BLaER1 (cell line): ENCODE measurements at regions not wholly inside any gene's neighbourhood (a gene's known extent, or its start where the extent isn't known, plus 50 kb on each side); places are given as distances from the start of the nearest gene placed in this dataset.

Experiments
- H3K27ac ChIP-seq: shearing (Covaris generic); formaldehyde crosslinking; 2 replicates; pipeline ENCODE4 v1.8.1; 2022
- H3K27me3 ChIP-seq: shearing (Covaris generic); formaldehyde crosslinking; 2 replicates; pipeline ENCODE4 v1.8.1; 2022
- H3K36me3 ChIP-seq: shearing (Covaris generic); formaldehyde crosslinking; 2 replicates; pipeline ENCODE4 v1.8.1; 2022
- H3K4me1 ChIP-seq: shearing (Covaris generic); formaldehyde crosslinking; 2 replicates; pipeline ENCODE4 v1.8.1; 2022
- H3K4me2 ChIP-seq: shearing (Covaris generic); formaldehyde crosslinking; 2 replicates; pipeline ENCODE4 v1.8.1; 2022
- H3K4me3 ChIP-seq: shearing (Covaris generic); formaldehyde crosslinking; 2 replicates; pipeline ENCODE4 v1.8.1; 2022
- H3K9ac ChIP-seq: shearing (Covaris generic); formaldehyde crosslinking; 2 replicates; pipeline ENCODE4 v1.8.1; 2022
- H3K9me3 ChIP-seq: shearing (Covaris generic); formaldehyde crosslinking; 2 replicates; pipeline ENCODE4 v1.8.1; 2022
- H4K20me1 ChIP-seq: shearing (Covaris generic); formaldehyde crosslinking; 2 replicates; pipeline ENCODE4 v1.8.1; 2022
- Cebpa-rat ChIP-seq: shearing (Covaris generic); IDR thresholded peaks from 2 replicates; pipeline ENCODE4 v1.8.1; 2022

- Histone ChIP-seq H4K20me1 (no peaks in the 10 kb centered on the region), H3K9ac (no peak overlapping the region), H3K4me2 (no peak overlapping the region), H3K27me3 (no peaks in the 10 kb centered on the region), H3K4me1 (no peaks in the 10 kb centered on the region), H3K4me3 (no peak overlapping the region), H3K9me3 (peaks cover 16% of the 10 kb centered on the region), H3K36me3 (no peaks in the 10 kb centered on the region), H3K27ac (no peak overlapping the region)
- TF ChIP-seq Cebpa-rat, result no peak
Measured at GRCh38 chr2:175500255-175500654, 318.7 kb upstream of the ATP5MC3 start.

- Histone ChIP-seq H3K4me3 (no peak overlapping the region), H3K4me1 (no peaks in the 10 kb centered on the region; the same call in 1 of the 2 replicates)
Measured at GRCh38 chr2:175490360-175490791, 308.9 kb upstream of the ATP5MC3 start.

GRCh38 chr2:175478096-175478768 lies 296.7 kb upstream of the ATP5MC3 start:
- H3K4me1 ChIP-seq, result peaks cover 28% of the 10 kb centered on the region
- peak overlapping the region; percentile 61 for H3K4me2 ChIP-seq
- H4K20me1 ChIP-seq, result no peaks in the 10 kb centered on the region
- no peaks in the 10 kb centered on the region for H3K36me3 ChIP-seq
- TF ChIP-seq Cebpa-rat, result no peak
- H3K27ac ChIP-seq, result no peak overlapping the region
- H3K4me3 ChIP-seq, result no peak overlapping the region
- no peaks in the 10 kb centered on the region for H3K27me3 ChIP-seq
- no peak overlapping the region for H3K9ac ChIP-seq
- peaks cover 4% of the 10 kb centered on the region; the same call in 1 of the 2 replicates for H3K9me3 ChIP-seq

More at GRCh38 chr2:175490360-175490791, 308.9 kb upstream of the ATP5MC3 start:
- H3K4me2 ChIP-seq, result no peak overlapping the region
- no peaks in the 10 kb centered on the region for H3K27me3 ChIP-seq
- H4K20me1 ChIP-seq, result no peaks in the 10 kb centered on the region
- no peak for TF ChIP-seq Cebpa-rat
- no peak overlapping the region for H3K9ac ChIP-seq
- no peak overlapping the region for H3K27ac ChIP-seq
- no peaks in the 10 kb centered on the region for H3K36me3 ChIP-seq
- peaks cover 9% of the 10 kb centered on the region for H3K9me3 ChIP-seq

- Histone ChIP-seq H3K27me3 (no peaks in the 10 kb centered on the region), H3K4me3 (0 out of 2 replicates have a peak overlapping the region, but pooled peaks have one; percentile 1), H3K9ac (no peak overlapping the region), H3K36me3 (no peaks in the 10 kb centered on the region), H3K4me1 (peaks cover 28% of the 10 kb centered on the region), H3K27ac (peak overlapping the region; percentile 65), H4K20me1 (no peaks in the 10 kb centered on the region), H3K9me3 (peaks cover 4% of the 10 kb centered on the region; the same call in 1 of the 2 replicates), H3K4me2 (peak overlapping the region; percentile 61)
- no peak for TF ChIP-seq Cebpa-rat
Measured at GRCh38 chr2:175476948-175477347, 295.4 kb upstream of the ATP5MC3 start.

GRCh38 chr2:175476374-175476773 lies 294.9 kb upstream of the ATP5MC3 start:
- H3K27me3 ChIP-seq, result no peaks in the 10 kb centered on the region
- no peak for TF ChIP-seq Cebpa-rat
- H4K20me1 ChIP-seq, result no peaks in the 10 kb centered on the region
- no peak overlapping the region for H3K4me3 ChIP-seq
- H3K9ac ChIP-seq, result no peak overlapping the region
- peak overlapping the region; percentile 65 for H3K27ac ChIP-seq
- H3K4me1 ChIP-seq, result peaks cover 28% of the 10 kb centered on the region
- H3K4me2 ChIP-seq, result peak overlapping the region; percentile 61
- no peaks in the 10 kb centered on the region for H3K36me3 ChIP-seq
- H3K9me3 ChIP-seq, result peaks cover 4% of the 10 kb centered on the region; the same call in 1 of the 2 replicates

GRCh38 chr2:175475130-175475529 lies 293.6 kb upstream of the ATP5MC3 start:
- no peak overlapping the region for H3K9ac ChIP-seq
- no peak for TF ChIP-seq Cebpa-rat
- no peak overlapping the region for H3K4me3 ChIP-seq
- peaks cover 28% of the 10 kb centered on the region for H3K4me1 ChIP-seq
- H3K27ac ChIP-seq, result no peak overlapping the region
- no peaks in the 10 kb centered on the region for H4K20me1 ChIP-seq
- peaks cover 4% of the 10 kb centered on the region; the same call in 1 of the 2 replicates for H3K9me3 ChIP-seq
- H3K36me3 ChIP-seq, result no peaks in the 10 kb centered on the region
- H3K4me2 ChIP-seq, result no peak overlapping the region
- H3K27me3 ChIP-seq, result no peaks in the 10 kb centered on the region

GRCh38 chr2:175468431-175469098 lies 287.1 kb upstream of the ATP5MC3 start:
- Histone ChIP-seq H3K4me3 (no peak overlapping the region), H3K4me1 (peaks cover 10% of the 10 kb centered on the region), H3K27ac (no peak overlapping the region), H3K9ac (no peak overlapping the region), H3K4me2 (peak overlapping the region; percentile 30), H4K20me1 (no peaks in the 10 kb centered on the region), H3K36me3 (no peaks in the 10 kb centered on the region), H3K27me3 (no peaks in the 10 kb centered on the region), H3K9me3 (no peaks in the 10 kb centered on the region)
- no peak for TF ChIP-seq Cebpa-rat

- Histone ChIP-seq H3K9ac (no peak overlapping the region), H3K4me3 (no peak overlapping the region), H3K36me3 (no peaks in the 10 kb centered on the region), H3K9me3 (peaks cover 17% of the 10 kb centered on the region), H3K27ac (no peak overlapping the region), H3K4me2 (no peak overlapping the region), H3K4me1 (peaks cover 10% of the 10 kb centered on the region), H3K27me3 (no peaks in the 10 kb centered on the region), H4K20me1 (no peaks in the 10 kb centered on the region)
- TF ChIP-seq Cebpa-rat, result no peak
Measured at GRCh38 chr2:175465101-175465500, 283.6 kb upstream of the ATP5MC3 start.

GRCh38 chr2:175464311-175464670 lies 282.8 kb upstream of the ATP5MC3 start:
- no peaks in the 10 kb centered on the region for H3K27me3 ChIP-seq
- no peak for TF ChIP-seq Cebpa-rat
- no peak overlapping the region for H3K4me2 ChIP-seq
- H3K4me1 ChIP-seq, result peaks cover 10% of the 10 kb centered on the region
- no peak overlapping the region for H3K4me3 ChIP-seq
- no peaks in the 10 kb centered on the region for H3K36me3 ChIP-seq
- H3K27ac ChIP-seq, result no peak overlapping the region
- H3K9ac ChIP-seq, result no peak overlapping the region
- H3K9me3 ChIP-seq, result peaks cover 18% of the 10 kb centered on the region
- H4K20me1 ChIP-seq, result no peaks in the 10 kb centered on the region

GRCh38 chr2:175463589-175464310 lies 282.2 kb upstream of the ATP5MC3 start:
- no peaks in the 10 kb centered on the region for H3K27me3 ChIP-seq
- H3K9ac ChIP-seq, result no peak overlapping the region
- H3K4me2 ChIP-seq, result no peak overlapping the region
- H3K4me1 ChIP-seq, result peaks cover 8% of the 10 kb centered on the region
- peaks cover 18% of the 10 kb centered on the region for H3K9me3 ChIP-seq
- no peak overlapping the region for H3K4me3 ChIP-seq
- TF ChIP-seq Cebpa-rat, result no peak
- H4K20me1 ChIP-seq, result no peaks in the 10 kb centered on the region
- H3K27ac ChIP-seq, result no peak overlapping the region
- H3K36me3 ChIP-seq, result no peaks in the 10 kb centered on the region
